A673 (cell line): ENCODE measurements at regions not wholly inside any gene's neighbourhood (a gene's known extent, or its start where the extent isn't known, plus 50 kb on each side); places are given as distances from the start of the nearest gene placed in this dataset.
"Not testable (repeated sequence)": the region's sequence is repeated elsewhere in the genome, so short reads cannot be mapped to it uniquely, and the experiment has no call there.

Experiments
- BruUV-seq: library from RNA; stranded (reverse); fragments of 400-500 nt; replicated peaks from 2 replicates; lab custom pipeline; 2021; lab: Mats Ljungman, UMichigan
- CTCF ChIA-PET: fragments of 300-600 bp; sonication (Branson Sonifier 250); formaldehyde crosslinking; loops from one replicate; lab custom pipeline; 2022; ENCODE audit warnings: antibody characterized with exemption; lab: Charles Lee
- POLR2A ChIA-PET: fragments of 300-600 bp; sonication (Branson Sonifier 250); formaldehyde crosslinking; loops from one replicate; lab custom pipeline; 2022; ENCODE audit warnings: antibody characterized with exemption; ENCODE audit not compliant: low non-redundant PET; lab: Charles Lee
- DNase-seq: peaks from one replicate; pipeline ENCODE4 v3.0.0-alpha.2; 2015; ENCODE audit warnings: low spot score
- H3K27ac ChIP-seq: fragments of 200-600 bp; sonication (generic); 2 replicates; pipeline ENCODE4 v1.5.1; 2016; ENCODE audit warnings: mixed run types, low read depth, mild to moderate bottlenecking, mixed read lengths, antibody characterized with exemption, low read length; ENCODE audit not compliant: poor library complexity, severe bottlenecking
- H3K27me3 ChIP-seq: fragments of 200-600 bp; sonication (generic); replicated peaks from 2 replicates; pipeline ENCODE4 v1.6.1; 2017; ENCODE audit warnings: mixed run types, low read depth, mild to moderate bottlenecking, mixed read lengths, antibody characterized with exemption, low read length; ENCODE audit not compliant: insufficient read depth, poor library complexity
- H3K36me3 ChIP-seq: fragments of 200-600 bp; sonication (generic); 2 replicates; pipeline ENCODE4 v1.6.1; 2016; ENCODE audit warnings: mixed run types, mild to moderate bottlenecking, mixed read lengths, antibody characterized with exemption, low read length; ENCODE audit not compliant: insufficient read depth, poor library complexity, severe bottlenecking
- H3K4me1 ChIP-seq: fragments of 200-600 bp; sonication (generic); 2 replicates; pipeline ENCODE4 v1.6.1; 2017; ENCODE audit warnings: mixed run types, mild to moderate bottlenecking, mixed read lengths, antibody characterized with exemption, low read length; ENCODE audit not compliant: insufficient read depth, poor library complexity, severe bottlenecking
- H3K4me3 ChIP-seq: fragments of 200-600 bp; sonication (generic); 2 replicates; pipeline ENCODE4 v1.5.1; 2016; ENCODE audit warnings: low read depth, mixed run types, mild to moderate bottlenecking, mixed read lengths, low read length; ENCODE audit not compliant: poor library complexity, severe bottlenecking
- H3K9me3 ChIP-seq: fragments of 200-600 bp; sonication (generic); 2 replicates; pipeline ENCODE4 v1.6.1; 2016; ENCODE audit warnings: mixed run types, low read depth, mild to moderate bottlenecking, mixed read lengths, antibody characterized with exemption, low read length; ENCODE audit not compliant: poor library complexity, severe bottlenecking
- EZH2 ChIP-seq: fragments of 200-600 bp; sonication (generic); IDR thresholded peaks from 2 replicates; pipeline ENCODE4 v1.6.1; 2017; ENCODE audit warnings: borderline replicate concordance, low read depth, mild to moderate bottlenecking, mixed read lengths, antibody characterized with exemption, low read length; ENCODE audit not compliant: poor library complexity, severe bottlenecking
- intact Hi-C: fragments of 100-400 bp; cut with micrococcal nuclease; formaldehyde crosslinking; loops from one replicate; pipeline ENCODE4 v1.10.0; 2022; ENCODE audit not compliant: unreplicated experiment
- TF ChIP-seq, protein P1 (sequence below): fragments of 300-800, 200-600 bp; sonication (generic); conservative IDR thresholded peaks from 2 replicates; pipeline ENCODE4 v1.5.1; 2017; ENCODE audit warnings: low read depth, mild to moderate bottlenecking, antibody characterized with exemption, low read length, moderate library complexity, mixed read lengths

DNA sequence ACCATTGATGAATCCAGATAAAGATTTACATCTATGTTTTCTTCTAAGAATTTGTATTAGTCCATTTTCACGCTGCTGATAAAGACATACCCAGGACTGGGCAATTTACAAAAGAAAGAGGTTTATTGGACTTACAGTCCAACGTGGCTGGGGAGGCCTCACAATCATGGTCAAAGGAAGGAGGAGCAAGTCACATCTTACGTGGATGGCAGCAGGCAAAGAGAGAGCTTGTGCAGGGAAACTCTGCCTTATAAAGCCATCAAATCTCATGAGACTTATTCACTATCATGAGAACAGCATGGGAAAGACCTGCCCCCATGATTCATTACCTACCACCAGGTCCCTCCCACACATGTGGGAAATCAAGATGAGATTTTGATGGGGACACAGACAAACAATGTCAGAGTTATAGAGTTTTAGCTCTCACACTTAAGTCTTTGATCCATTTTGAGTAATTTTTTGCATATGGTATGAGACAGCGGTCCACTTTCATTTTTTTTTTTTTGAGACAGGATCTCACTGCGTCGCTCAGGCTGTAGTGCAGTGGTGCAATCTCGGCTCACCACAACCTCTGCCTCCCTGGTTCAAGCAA is 53.5 kb upstream of the JADE2 start:
- POLR2A ChIA-PET, DNase-seq, H3K9me3 ChIP-seq, H3K4me1 ChIP-seq, H3K27ac ChIP-seq, CTCF ChIA-PET, BruUV-seq, intact Hi-C loops, H3K27me3 ChIP-seq, H3K4me3 ChIP-seq, H3K36me3 ChIP-seq: not testable (repeated sequence)

DNA sequence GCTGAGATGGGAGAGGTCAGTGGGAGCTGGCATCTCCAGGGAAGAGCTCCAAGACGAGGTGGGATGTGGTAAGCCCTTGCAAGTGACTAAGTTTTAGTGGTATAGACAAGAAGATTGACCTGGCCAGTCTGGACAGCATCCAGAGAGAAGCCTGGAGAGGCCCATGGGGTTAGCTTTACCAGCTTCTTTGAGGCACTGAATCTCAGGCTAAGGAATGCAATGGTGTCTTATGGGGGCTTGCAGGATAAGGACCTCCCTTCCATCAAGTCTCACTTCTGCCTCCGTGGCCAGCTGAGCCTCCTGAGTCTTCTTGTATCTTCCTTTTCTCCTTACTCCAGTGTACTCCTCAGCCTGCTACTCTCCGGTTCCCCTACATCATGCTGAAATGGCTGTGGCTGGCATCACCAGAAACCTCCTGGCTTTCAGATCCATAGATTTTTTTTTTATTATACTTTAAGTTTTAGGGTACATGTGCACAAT is 56.5 kb upstream of the JADE2 start:
- H3K9me3 ChIP-seq = no peaks in the 10 kb centered on the region
- no peak overlapping the region for H3K27ac ChIP-seq
- H3K36me3 ChIP-seq = no peaks in the 10 kb centered on the region
- H3K4me3 ChIP-seq = no peak overlapping the region
- H3K4me1 ChIP-seq = peaks cover 16% of the 10 kb centered on the region
- no TSS peak for BruUV-seq
- H3K27me3 ChIP-seq = no peaks in the 10 kb centered on the region
- DNase-seq = no peak
- POLR2A ChIA-PET = no interaction called here
- CTCF ChIA-PET = no interaction called here
- intact Hi-C loops = loop anchor here (5.0 kb wide), 2 partner anchors 57 to 58 kb away; partner anchors contain the start of genes CDKN2AIPNL and JADE2
- no peak for TF ChIP-seq EZH2
- TF ChIP-seq, protein P1, sequence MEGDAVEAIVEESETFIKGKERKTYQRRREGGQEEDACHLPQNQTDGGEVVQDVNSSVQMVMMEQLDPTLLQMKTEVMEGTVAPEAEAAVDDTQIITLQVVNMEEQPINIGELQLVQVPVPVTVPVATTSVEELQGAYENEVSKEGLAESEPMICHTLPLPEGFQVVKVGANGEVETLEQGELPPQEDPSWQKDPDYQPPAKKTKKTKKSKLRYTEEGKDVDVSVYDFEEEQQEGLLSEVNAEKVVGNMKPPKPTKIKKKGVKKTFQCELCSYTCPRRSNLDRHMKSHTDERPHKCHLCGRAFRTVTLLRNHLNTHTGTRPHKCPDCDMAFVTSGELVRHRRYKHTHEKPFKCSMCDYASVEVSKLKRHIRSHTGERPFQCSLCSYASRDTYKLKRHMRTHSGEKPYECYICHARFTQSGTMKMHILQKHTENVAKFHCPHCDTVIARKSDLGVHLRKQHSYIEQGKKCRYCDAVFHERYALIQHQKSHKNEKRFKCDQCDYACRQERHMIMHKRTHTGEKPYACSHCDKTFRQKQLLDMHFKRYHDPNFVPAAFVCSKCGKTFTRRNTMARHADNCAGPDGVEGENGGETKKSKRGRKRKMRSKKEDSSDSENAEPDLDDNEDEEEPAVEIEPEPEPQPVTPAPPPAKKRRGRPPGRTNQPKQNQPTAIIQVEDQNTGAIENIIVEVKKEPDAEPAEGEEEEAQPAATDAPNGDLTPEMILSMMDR = no peak

- Histone ChIP-seq H3K4me3 (no peak overlapping the region), H3K27ac (no peak overlapping the region), H3K27me3 (no peaks in the 10 kb centered on the region), H3K4me1 (peaks cover 16% of the 10 kb centered on the region), H3K36me3 (no peaks in the 10 kb centered on the region), H3K9me3 (no peaks in the 10 kb centered on the region)
- ChIA-PET POLR2A (interaction anchor here (0.5 to 0.6 kb wide), 2 partner anchors 59 to 92 kb away, joined by 3 to 8 read pairs; no protein-coding TSS in a partner anchor), CTCF (no interaction called here)
- DNase-seq = no peak
- no TSS peak for BruUV-seq
- no peak for TF ChIP-seq EZH2
- intact Hi-C loops = loop anchor here (5.0 kb wide), 2 partner anchors 55 to 60 kb away; partner anchors contain the start of genes CDKN2AIPNL and JADE2
Observed at GRCh38 chr5:134467231-134467630, 55.5 kb upstream of the CDKN2AIPNL start.

- no peaks in the 10 kb centered on the region for H3K27me3 ChIP-seq
- DNase-seq = peak; percentile 95
- TSS peak; percentile 83 for BruUV-seq
- POLR2A ChIA-PET = interaction anchor here (0.5 to 0.6 kb wide), 3 partner anchors 59 to 101 kb away, joined by 3 to 8 read pairs (median 4); no protein-coding TSS in a partner anchor
- intact Hi-C loops = loop anchor here (5.0 kb wide), 2 partner anchors 54 to 61 kb away; partner anchors contain the start of genes CDKN2AIPNL and JADE2
- H3K27ac ChIP-seq = peak overlapping the region; percentile 91
- peaks cover 16% of the 10 kb centered on the region for H3K4me1 ChIP-seq
- H3K36me3 ChIP-seq = no peaks in the 10 kb centered on the region
- CTCF ChIA-PET = interaction anchor here (0.6 kb wide), 1 partner anchor 32 kb away, joined by 3 read pairs; no protein-coding TSS in a partner anchor
- H3K4me3 ChIP-seq = peak overlapping the region; percentile 54
- no peaks in the 10 kb centered on the region for H3K9me3 ChIP-seq
- TF ChIP-seq, protein P1 = no peak
Observed at GRCh38 chr5:134466241-134467069, 54.8 kb upstream of the CDKN2AIPNL start.
